Caco-2 (cell line): ENCODE measurements at regions not wholly inside any gene's neighbourhood (a gene's known extent, or its start where the extent isn't known, plus 50 kb on each side); places are given as distances from the start of the nearest gene placed in this dataset.
"Not testable (repeated sequence)": the region's sequence is repeated elsewhere in the genome, so short reads cannot be mapped to it uniquely, and the experiment has no call there.

Source experiments
- BruUV-seq: library from RNA; stranded (reverse); fragments of 400-500 nt; replicated peaks from 2 replicates; lab custom pipeline; 2021; lab: Mats Ljungman, UMichigan
- CTCF ChIA-PET: fragments of 300-600 bp; sonication (Branson Sonifier 250); formaldehyde crosslinking; loops from one replicate; lab custom pipeline; 2022; ENCODE audit warnings: antibody characterized with exemption; lab: Charles Lee
- POLR2A ChIA-PET: fragments of 300-600 bp; sonication (Branson Sonifier 250); formaldehyde crosslinking; loops from one replicate; lab custom pipeline; 2022; ENCODE audit warnings: antibody characterized with exemption; lab: Charles Lee
- DNase-seq, 2 experiments: peaks; one replicate each; pipeline versions ENCODE4 v3.0.0 to v3.0.0-alpha.2; 2020 to 2022
- H3K27me3 ChIP-seq: replicated peaks from 2 replicates; pipeline ENCODE4 v1.6.0; 2011; ENCODE audit warnings: low read length; ENCODE audit not compliant: control insufficient read depth, insufficient read depth
- H3K36me3 ChIP-seq: 2 replicates; pipeline ENCODE4 v1.5.1; 2011; ENCODE audit warnings: low read length; ENCODE audit not compliant: control insufficient read depth, insufficient read depth
- H3K4me1 ChIP-seq: fragments of 250-450 bp; sonication (Bioruptor Pico); 2 replicates; pipeline ENCODE4 v1.5.1; 2020; ENCODE audit warnings: mild to moderate bottlenecking
- H3K4me3 ChIP-seq: 2 replicates; pipeline ENCODE4 v1.5.1; 2011; ENCODE audit warnings: low read depth, mild to moderate bottlenecking, control low read depth, low read length
- H3K9me3 ChIP-seq: fragments of 250-450 bp; sonication (Bioruptor Pico); 2 replicates; pipeline ENCODE4 v1.5.1; 2020; ENCODE audit warnings: mild to moderate bottlenecking, moderate library complexity
- H3K27ac Mint-ChIP-seq: one replicate; pipeline ENCODE4 v1.8.0; 2022; ENCODE audit warnings: mixed read lengths; ENCODE audit not compliant: unreplicated experiment
- H3K27me3 Mint-ChIP-seq: one replicate; pipeline ENCODE4 v1.8.0; 2022; ENCODE audit warnings: mixed read lengths; ENCODE audit not compliant: insufficient read depth, unreplicated experiment
- H3K36me3 Mint-ChIP-seq: one replicate; pipeline ENCODE4 v1.8.0; 2022; ENCODE audit warnings: mild to moderate bottlenecking, mixed read lengths; ENCODE audit not compliant: insufficient read depth, unreplicated experiment
- H3K4me1 Mint-ChIP-seq: one replicate; pipeline ENCODE4 v1.8.0; 2022; ENCODE audit warnings: low read depth, mixed read lengths; ENCODE audit not compliant: unreplicated experiment
- H3K4me3 Mint-ChIP-seq: one replicate; pipeline ENCODE4 v1.8.0; 2022; ENCODE audit warnings: mild to moderate bottlenecking, moderate library complexity, mixed read lengths; ENCODE audit not compliant: unreplicated experiment
- H3K9me3 Mint-ChIP-seq: one replicate; pipeline ENCODE4 v1.8.0; 2022; ENCODE audit warnings: mixed read lengths; ENCODE audit not compliant: unreplicated experiment
- CTCF ChIP-seq, 2 experiments: fragments of 200-600 bp in 1 of 2; IDR thresholded peaks; 1 replicate in 1 of 2; 2 replicates in 1 of 2; pipeline versions ENCODE4 v1.5.1 to v1.8.0; 2011 to 2022; ENCODE audit warnings: antibody characterized with exemption in 1 of 2, control low read depth in 1 of 2, inconsistent platforms in 1 of 2, low read depth in 1 of 2, low read length in 1 of 2, mild to moderate bottlenecking in 1 of 2, moderate library complexity in 1 of 2; ENCODE audit not compliant: insufficient read depth in 1 of 2, severe bottlenecking in 1 of 2, unreplicated experiment in 1 of 2
- intact Hi-C: fragments of 100-400 bp; cut with micrococcal nuclease; formaldehyde crosslinking; loops from one replicate; pipeline ENCODE4 v1.10.0; 2022; ENCODE audit not compliant: unreplicated experiment

GRCh38 chr3:16769525-16769924 is 115.2 kb upstream of the PLCL2 start:
- CTCF ChIA-PET = no interaction called here
- intact Hi-C loops = no loop called here

GRCh38 chr3:16770021-16770420 is 114.7 kb upstream of the PLCL2 start:
- H3K27ac Mint-ChIP-seq = no peak overlapping the region
- no peaks in the 10 kb centered on the region for H3K9me3 ChIP-seq
- H3K4me3 Mint-ChIP-seq = no peak overlapping the region
- H3K27me3 ChIP-seq = no peaks in the 10 kb centered on the region
- intact Hi-C loops = no loop called here
- H3K36me3 ChIP-seq = no peaks in the 10 kb centered on the region
- H3K4me3 ChIP-seq = no peak overlapping the region
- no peaks in the 10 kb centered on the region for H3K4me1 Mint-ChIP-seq
- POLR2A ChIA-PET = no interaction called here
- no peaks in the 10 kb centered on the region for H3K36me3 Mint-ChIP-seq
- H3K9me3 Mint-ChIP-seq = no peaks in the 10 kb centered on the region
- no peak for TF ChIP-seq CTCF (IDR thresholded peaks at IDR 0.05; ENCODE audit: insufficient read depth in 1 of 2, low read depth in 1 of 2, low read length in 1 of 2, severe bottlenecking in 1 of 2, unreplicated experiment in 1 of 2)
- no peaks in the 10 kb centered on the region for H3K4me1 ChIP-seq
- H3K27me3 Mint-ChIP-seq = peaks cover 9% of the 10 kb centered on the region
- DNase-seq = no peak
- CTCF ChIA-PET = no interaction called here
- BruUV-seq = no TSS peak

More at GRCh38 chr3:16769525-16769924, 115.2 kb upstream of the PLCL2 start:
- POLR2A ChIA-PET = no interaction called here
- H3K36me3 ChIP-seq = no peaks in the 10 kb centered on the region
- Mint-ChIP-seq H3K27me3 (peaks cover 9% of the 10 kb centered on the region), H3K4me3 (no peak overlapping the region), H3K4me1 (no peaks in the 10 kb centered on the region), H3K36me3 (no peaks in the 10 kb centered on the region), H3K27ac (no peak overlapping the region), H3K9me3 (no peaks in the 10 kb centered on the region)
- DNase-seq = no peak
- no peaks in the 10 kb centered on the region for H3K9me3 ChIP-seq
- no peaks in the 10 kb centered on the region for H3K27me3 ChIP-seq
- no peaks in the 10 kb centered on the region for H3K4me1 ChIP-seq
- BruUV-seq = no TSS peak
- no peak overlapping the region for H3K4me3 ChIP-seq
- TF ChIP-seq CTCF (IDR thresholded peaks at IDR 0.05; ENCODE audit: insufficient read depth in 1 of 2, low read depth in 1 of 2, low read length in 1 of 2, severe bottlenecking in 1 of 2, unreplicated experiment in 1 of 2) = no peak

- Mint-ChIP-seq H3K27me3 (peaks cover 9% of the 10 kb centered on the region), H3K36me3 (no peaks in the 10 kb centered on the region), H3K27ac (no peak overlapping the region), H3K4me1 (no peaks in the 10 kb centered on the region), H3K4me3 (no peak overlapping the region), H3K9me3 (no peaks in the 10 kb centered on the region)
- no peak for TF ChIP-seq CTCF (IDR thresholded peaks at IDR 0.05; ENCODE audit: insufficient read depth in 1 of 2, low read depth in 1 of 2, low read length in 1 of 2, severe bottlenecking in 1 of 2, unreplicated experiment in 1 of 2)
- Histone ChIP-seq H3K36me3 (no peaks in the 10 kb centered on the region), H3K4me1 (no peaks in the 10 kb centered on the region), H3K4me3 (no peak overlapping the region), H3K9me3 (no peaks in the 10 kb centered on the region), H3K27me3 (no peaks in the 10 kb centered on the region)
- DNase-seq = no peak
- POLR2A ChIA-PET = no interaction called here
- intact Hi-C loops = no loop called here
- BruUV-seq = no TSS peak
- CTCF ChIA-PET = no interaction called here
Measured at GRCh38 chr3:16770792-16771191, 114.0 kb upstream of the PLCL2 start.

GRCh38 chr3:16773594-16773993 is 111.2 kb upstream of the PLCL2 start:
- H3K4me3 Mint-ChIP-seq, H3K4me3 ChIP-seq, CTCF ChIA-PET, BruUV-seq, DNase-seq, H3K36me3 Mint-ChIP-seq, H3K27ac Mint-ChIP-seq, H3K4me1 ChIP-seq, H3K36me3 ChIP-seq, H3K4me1 Mint-ChIP-seq, POLR2A ChIA-PET, intact Hi-C loops, H3K9me3 Mint-ChIP-seq, H3K27me3 ChIP-seq, H3K27me3 Mint-ChIP-seq, H3K9me3 ChIP-seq: not testable (repeated sequence)

- POLR2A ChIA-PET, H3K4me1 Mint-ChIP-seq, DNase-seq, H3K4me1 ChIP-seq, H3K27me3 ChIP-seq, intact Hi-C loops, H3K4me3 Mint-ChIP-seq, H3K36me3 Mint-ChIP-seq, H3K27ac Mint-ChIP-seq, BruUV-seq, CTCF ChIA-PET, H3K9me3 Mint-ChIP-seq, H3K4me3 ChIP-seq, H3K36me3 ChIP-seq, H3K9me3 ChIP-seq, H3K27me3 Mint-ChIP-seq: not testable (repeated sequence)
Measured at GRCh38 chr3:16774536-16774935, 110.2 kb upstream of the PLCL2 start.
